OCI-LY3 (cell line): ENCODE measurements at regions not wholly inside any gene's neighbourhood (a gene's known extent, or its start where the extent isn't known, plus 50 kb on each side); places are given as distances from the start of the nearest gene placed in this dataset.

Experiments
- CTCF ChIP-seq: fragments of 200-600, 300-600 bp; sonication (generic); IDR thresholded peaks from 2 replicates; pipeline ENCODE4 v1.5.1; 2014; ENCODE audit warnings: antibody characterized with exemption, low read length, low read depth
- EZH2phosphoT487 ChIP-seq: fragments of 200-600 bp; shearing (Covaris generic); IDR thresholded peaks from 2 replicates; pipeline ENCODE4 v1.6.1; 2018; ENCODE audit warnings: antibody characterized with exemption, mixed run types, low read depth

GRCh38 chrX:28099166-28099565, 117.9 kb upstream of the DCAF8L1 start:
- TF ChIP-seq CTCF (no peak), EZH2phosphoT487 (no peak)
